ENCODE measurements at regions not wholly inside any gene's neighbourhood (a gene's known extent, or its start where the extent isn't known, plus 50 kb on each side); places are given as distances from the start of the nearest gene placed in this dataset.

GRCh38 chr6:150799276-150799805 is 66.2 kb upstream of the MTHFD1L start:
- Histone ChIP-seq H3K4me3 (no peak overlapping the region), H3K4me1 (peaks cover 6% of the 10 kb centered on the region), H3K9me3 (no peaks in the 10 kb centered on the region), H3K27me3 (no peaks in the 10 kb centered on the region), H3K36me3 (peaks cover 4% of the 10 kb centered on the region), H3K27ac (no peak overlapping the region)
- WGBS: 71% methylated on average over 4 of the region's 4 CpGs
- no peak for TF ChIP-seq POLR2A (IDR thresholded peaks at IDR 0.05)
- TF ChIP-seq CTCF (IDR thresholded peaks at IDR 0.05): no peak
- no peak for TF ChIP-seq EP300 (IDR thresholded peaks at IDR 0.05)
- no peak for TF ChIP-seq POLR2AphosphoS5 (IDR thresholded peaks at IDR 0.05)
- peak in 1 of 2 donors; percentile 76 for DNase-seq (ENCODE audit: low spot score in 2 of 2)

- DNase-seq (ENCODE audit: low spot score in 2 of 2): no peak
- no peak overlapping the region for H3K27ac ChIP-seq
Observed at GRCh38 chr6:150800674-150801314, 64.7 kb upstream of the MTHFD1L start.

GRCh38 chr6:150806790-150807189 is 58.7 kb upstream of the MTHFD1L start:
- no peak for DNase-seq (ENCODE audit: low spot score in 2 of 2)
- no peak overlapping the region for H3K27ac ChIP-seq
- no peaks in the 10 kb centered on the region for H3K27me3 ChIP-seq
- H3K4me3 ChIP-seq: no peak overlapping the region
- H3K36me3 ChIP-seq: peaks cover 18% of the 10 kb centered on the region
- WGBS: 90% methylated on average over 2 of the region's 2 CpGs
- TF ChIP-seq POLR2AphosphoS5 (IDR thresholded peaks at IDR 0.05): no peak
- TF ChIP-seq POLR2A (IDR thresholded peaks at IDR 0.05): no peak
- TF ChIP-seq CTCF (IDR thresholded peaks at IDR 0.05): no peak
- TF ChIP-seq EP300 (IDR thresholded peaks at IDR 0.05): no peak
- H3K9me3 ChIP-seq: no peaks in the 10 kb centered on the region
- no peaks in the 10 kb centered on the region for H3K4me1 ChIP-seq

More at GRCh38 chr6:150800674-150801314, 64.7 kb upstream of the MTHFD1L start:
- no peaks in the 10 kb centered on the region for H3K27me3 ChIP-seq
- TF ChIP-seq CTCF (IDR thresholded peaks at IDR 0.05) (no peak), EP300 (IDR thresholded peaks at IDR 0.05) (no peak), POLR2A (IDR thresholded peaks at IDR 0.05) (no peak), POLR2AphosphoS5 (IDR thresholded peaks at IDR 0.05) (no peak)
- no peak overlapping the region for H3K4me3 ChIP-seq
- peaks cover 7% of the 10 kb centered on the region for H3K36me3 ChIP-seq
- H3K4me1 ChIP-seq: peaks cover 6% of the 10 kb centered on the region
- 52% methylated on average over 8 of the region's 8 CpGs for WGBS
- no peaks in the 10 kb centered on the region for H3K9me3 ChIP-seq

- H3K4me1 ChIP-seq: peaks cover 24% of the 10 kb centered on the region
- H3K9me3 ChIP-seq: no peaks in the 10 kb centered on the region
- DNase-seq (ENCODE audit: low spot score in 2 of 2): no peak
- no peak for TF ChIP-seq EP300 (IDR thresholded peaks at IDR 0.05)
- TF ChIP-seq POLR2AphosphoS5 (IDR thresholded peaks at IDR 0.05): no peak
- WGBS: 30% methylated on average over 9 of the region's 9 CpGs
- no peaks in the 10 kb centered on the region for H3K27me3 ChIP-seq
- no peak overlapping the region for H3K4me3 ChIP-seq
- H3K27ac ChIP-seq: peak overlapping the region; percentile 34
- H3K36me3 ChIP-seq: peaks cover 14% of the 10 kb centered on the region
Observed at GRCh38 chr6:150813319-150813992, 52.0 kb upstream of the MTHFD1L start.

GRCh38 chr6:150813993-150814359 is 51.5 kb upstream of the MTHFD1L start:
- Histone ChIP-seq H3K9me3 (no peaks in the 10 kb centered on the region), H3K36me3 (peaks cover 12% of the 10 kb centered on the region), H3K4me3 (no peak overlapping the region), H3K27ac (peak overlapping the region; percentile 34), H3K4me1 (peaks cover 24% of the 10 kb centered on the region), H3K27me3 (no peaks in the 10 kb centered on the region)
- DNase-seq (ENCODE audit: low spot score in 2 of 2): no peak
- no peak for TF ChIP-seq EP300 (IDR thresholded peaks at IDR 0.05)
- TF ChIP-seq POLR2A (IDR thresholded peaks at IDR 0.05): no peak
- TF ChIP-seq POLR2AphosphoS5 (IDR thresholded peaks at IDR 0.05): no peak
- TF ChIP-seq CTCF (IDR thresholded peaks at IDR 0.05): no peak
- WGBS: 65% methylated on average over 3 of the region's 3 CpGs
